ENCODE measurements at regions not wholly inside any gene's neighbourhood (a gene's known extent, or its start where the extent isn't known, plus 50 kb on each side); places are given as distances from the start of the nearest gene placed in this dataset.

DNA sequence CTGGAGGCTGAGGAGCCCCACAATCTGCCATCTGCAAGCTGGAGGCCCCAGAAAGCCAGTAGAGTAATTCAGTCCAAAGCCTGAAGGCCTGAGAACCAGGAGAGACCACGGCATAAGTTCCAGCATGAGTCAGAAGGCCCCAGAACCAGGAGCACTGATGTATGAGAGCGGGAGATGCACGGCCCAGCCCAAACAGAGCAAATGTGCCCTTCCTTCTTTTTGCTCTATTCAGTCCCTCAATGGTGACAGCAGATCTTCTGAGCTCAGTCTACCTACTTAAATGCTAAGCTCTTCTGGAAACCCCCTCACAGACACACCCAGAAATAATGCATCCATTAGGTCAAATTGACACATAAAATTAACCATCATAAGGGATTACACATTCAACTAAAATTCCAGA is 277.6 kb downstream of the ATPSCKMT start:
- TF ChIP-seq RXRA (IDR thresholded peaks at IDR 0.05) (no peak), GABPA (IDR thresholded peaks at IDR 0.05 in 1 of 2, conservative IDR thresholded peaks at IDR 0.05 in 1 of 2) (no peak), RAD21 (IDR thresholded peaks at IDR 0.05) (no peak), HNF4G (IDR thresholded peaks at IDR 0.05) (no peak), EGR1 (IDR thresholded peaks at IDR 0.05; ENCODE audit: low read depth in 2 of 2) (no peak), FOXA2 (IDR thresholded peaks at IDR 0.05) (no peak)
- TF ChIP-seq, protein P1, sequence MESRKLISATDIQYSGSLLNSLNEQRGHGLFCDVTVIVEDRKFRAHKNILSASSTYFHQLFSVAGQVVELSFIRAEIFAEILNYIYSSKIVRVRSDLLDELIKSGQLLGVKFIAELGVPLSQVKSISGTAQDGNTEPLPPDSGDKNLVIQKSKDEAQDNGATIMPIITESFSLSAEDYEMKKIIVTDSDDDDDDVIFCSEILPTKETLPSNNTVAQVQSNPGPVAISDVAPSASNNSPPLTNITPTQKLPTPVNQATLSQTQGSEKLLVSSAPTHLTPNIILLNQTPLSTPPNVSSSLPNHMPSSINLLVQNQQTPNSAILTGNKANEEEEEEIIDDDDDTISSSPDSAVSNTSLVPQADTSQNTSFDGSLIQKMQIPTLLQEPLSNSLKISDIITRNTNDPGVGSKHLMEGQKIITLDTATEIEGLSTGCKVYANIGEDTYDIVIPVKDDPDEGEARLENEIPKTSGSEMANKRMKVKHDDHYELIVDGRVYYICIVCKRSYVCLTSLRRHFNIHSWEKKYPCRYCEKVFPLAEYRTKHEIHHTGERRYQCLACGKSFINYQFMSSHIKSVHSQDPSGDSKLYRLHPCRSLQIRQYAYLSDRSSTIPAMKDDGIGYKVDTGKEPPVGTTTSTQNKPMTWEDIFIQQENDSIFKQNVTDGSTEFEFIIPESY (IDR thresholded peaks at IDR 0.05) = no peak
- no peak overlapping the region for H3K4me3 ChIP-seq (ENCODE audit: low read depth in 1 of 3, low read length in 3 of 3)
- H3K27me3 ChIP-seq (ENCODE audit: control insufficient read depth in 4 of 4, insufficient read depth in 4 of 4, low read length in 3 of 4) = no peaks in the 10 kb centered on the region
- H3K36me3 ChIP-seq (ENCODE audit: control insufficient read depth in 4 of 4, insufficient read depth in 3 of 4, low read depth in 1 of 4, low read length in 3 of 4) = no peaks in the 10 kb centered on the region
- H3K9ac ChIP-seq (ENCODE audit: low read depth in 1 of 2, low read length in 2 of 2) = no peak overlapping the region
- WGBS = 79% methylated on average over 3 of the region's 3 CpGs
- no peak overlapping the region for H3K27ac ChIP-seq (ENCODE audit: low read depth in 1 of 2, low read length in 2 of 2)
- H3K4me1 ChIP-seq (ENCODE audit: control insufficient read depth in 4 of 4, insufficient read depth in 4 of 4, low read length in 3 of 4) = no peaks in the 10 kb centered on the region
- peaks cover 0 to 3% (median 0%) of the 10 kb centered on the region in 4 donors for H3K9me3 ChIP-seq (ENCODE audit: control insufficient read depth in 4 of 4, low read length in 3 of 4)
- no peak for DNase-seq (ENCODE audit: low spot score)

DNA sequence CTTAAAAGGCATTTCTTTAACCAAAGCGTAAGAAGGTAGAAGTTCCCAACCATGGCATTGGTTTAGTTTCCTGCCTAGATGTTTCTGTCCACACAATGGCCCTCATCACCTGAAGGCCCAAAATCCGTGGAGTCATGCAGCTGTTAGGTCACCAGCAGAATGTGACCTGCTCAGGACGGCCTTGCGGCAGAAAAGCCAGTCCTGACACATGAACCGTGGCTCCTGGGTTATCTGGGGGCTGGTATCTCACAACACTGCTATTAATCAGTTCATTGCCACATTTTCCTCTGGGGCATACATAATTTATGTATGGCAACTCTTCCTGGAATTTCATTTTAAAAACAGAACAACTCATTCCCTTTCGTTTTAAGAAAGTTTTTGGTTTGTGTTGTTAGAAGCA is 278.4 kb downstream of the ATPSCKMT start:
- Histone ChIP-seq H3K36me3 (ENCODE audit: control insufficient read depth in 4 of 4, insufficient read depth in 3 of 4, low read depth in 1 of 4, low read length in 3 of 4) (no peaks in the 10 kb centered on the region), H3K9me3 (ENCODE audit: control insufficient read depth in 4 of 4, low read length in 3 of 4) (peaks cover 0 to 3% (median 0%) of the 10 kb centered on the region in 4 donors), H3K9ac (ENCODE audit: low read depth in 1 of 2, low read length in 2 of 2) (no peak overlapping the region), H3K4me1 (ENCODE audit: control insufficient read depth in 4 of 4, insufficient read depth in 4 of 4, low read length in 3 of 4) (no peaks in the 10 kb centered on the region), H3K4me3 (ENCODE audit: low read depth in 1 of 3, low read length in 3 of 3) (no peak overlapping the region), H3K27me3 (ENCODE audit: control insufficient read depth in 4 of 4, insufficient read depth in 4 of 4, low read length in 3 of 4) (no peaks in the 10 kb centered on the region), H3K27ac (ENCODE audit: low read depth in 1 of 2, low read length in 2 of 2) (no peak overlapping the region)
- WGBS = 69% methylated on average over 6 of the region's 6 CpGs
- no peak for TF ChIP-seq RAD21 (IDR thresholded peaks at IDR 0.05)
- no peak for TF ChIP-seq FOXA1 (IDR thresholded peaks at IDR 0.05)
- TF ChIP-seq, protein P2, sequence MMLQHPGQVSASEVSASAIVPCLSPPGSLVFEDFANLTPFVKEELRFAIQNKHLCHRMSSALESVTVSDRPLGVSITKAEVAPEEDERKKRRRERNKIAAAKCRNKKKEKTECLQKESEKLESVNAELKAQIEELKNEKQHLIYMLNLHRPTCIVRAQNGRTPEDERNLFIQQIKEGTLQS (IDR thresholded peaks at IDR 0.05) = no peak
- TF ChIP-seq YY1 (IDR thresholded peaks at IDR 0.05) = no peak
- TF ChIP-seq SP1 (IDR thresholded peaks at IDR 0.05) = no peak
- no peak for TF ChIP-seq RXRA (IDR thresholded peaks at IDR 0.05)
- no peak for TF ChIP-seq EGR1 (IDR thresholded peaks at IDR 0.05; ENCODE audit: low read depth in 2 of 2)
- TF ChIP-seq HNF4A (conservative IDR thresholded peaks at IDR 0.05) = no peak
- no peak for TF ChIP-seq JUND (IDR thresholded peaks at IDR 0.05)
- TF ChIP-seq, protein P3, sequence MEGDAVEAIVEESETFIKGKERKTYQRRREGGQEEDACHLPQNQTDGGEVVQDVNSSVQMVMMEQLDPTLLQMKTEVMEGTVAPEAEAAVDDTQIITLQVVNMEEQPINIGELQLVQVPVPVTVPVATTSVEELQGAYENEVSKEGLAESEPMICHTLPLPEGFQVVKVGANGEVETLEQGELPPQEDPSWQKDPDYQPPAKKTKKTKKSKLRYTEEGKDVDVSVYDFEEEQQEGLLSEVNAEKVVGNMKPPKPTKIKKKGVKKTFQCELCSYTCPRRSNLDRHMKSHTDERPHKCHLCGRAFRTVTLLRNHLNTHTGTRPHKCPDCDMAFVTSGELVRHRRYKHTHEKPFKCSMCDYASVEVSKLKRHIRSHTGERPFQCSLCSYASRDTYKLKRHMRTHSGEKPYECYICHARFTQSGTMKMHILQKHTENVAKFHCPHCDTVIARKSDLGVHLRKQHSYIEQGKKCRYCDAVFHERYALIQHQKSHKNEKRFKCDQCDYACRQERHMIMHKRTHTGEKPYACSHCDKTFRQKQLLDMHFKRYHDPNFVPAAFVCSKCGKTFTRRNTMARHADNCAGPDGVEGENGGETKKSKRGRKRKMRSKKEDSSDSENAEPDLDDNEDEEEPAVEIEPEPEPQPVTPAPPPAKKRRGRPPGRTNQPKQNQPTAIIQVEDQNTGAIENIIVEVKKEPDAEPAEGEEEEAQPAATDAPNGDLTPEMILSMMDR (IDR thresholded peaks at IDR 0.05; ENCODE audit: low read depth, low read length, missing input control) = no peak
- TF ChIP-seq, protein P1 (IDR thresholded peaks at IDR 0.05) = no peak
- DNase-seq (ENCODE audit: low spot score) = no peak
